DND-41 (cell line): ENCODE measurements at regions not wholly inside any gene's neighbourhood (a gene's known extent, or its start where the extent isn't known, plus 50 kb on each side); places are given as distances from the start of the nearest gene placed in this dataset.

ENCODE experiments used
- ATAC-seq: fragments of 200-7000 bp; cut with Tn5 transposase; 3 replicates; pipeline ENCODE4 v1.9.1; 2021; ENCODE audit warnings: low read depth; ENCODE audit not compliant: insufficient read depth
- DNase-seq: peaks from one replicate; pipeline ENCODE4 v3.0.0-alpha.2; 2020
- H2AFZ ChIP-seq: 2 replicates; pipeline ENCODE4 v1.6.0; 2012; ENCODE audit warnings: low read depth, low read length
- H3K27ac ChIP-seq: 2 replicates; pipeline ENCODE4 v1.5.1; 2012; ENCODE audit warnings: low read length, inconsistent platforms
- H3K27me3 ChIP-seq: fragments of 200-600 bp; sonication (generic); 2 replicates; pipeline ENCODE4 v1.6.0; 2012; ENCODE audit warnings: low read length, mild to moderate bottlenecking, inconsistent platforms; ENCODE audit not compliant: insufficient read depth, poor library complexity
- H3K36me3 ChIP-seq: 2 replicates; pipeline ENCODE4 v1.5.1; 2012; ENCODE audit warnings: low read length, inconsistent platforms; ENCODE audit not compliant: insufficient read depth
- H3K4me1 ChIP-seq: 2 replicates; pipeline ENCODE4 v1.5.1; 2012; ENCODE audit warnings: mild to moderate bottlenecking, low read length; ENCODE audit not compliant: insufficient read depth
- H3K4me2 ChIP-seq: 2 replicates; pipeline ENCODE4 v1.6.0; 2012; ENCODE audit warnings: mild to moderate bottlenecking, moderate library complexity, low read length, inconsistent platforms; ENCODE audit not compliant: insufficient read depth
- H3K4me3 ChIP-seq, 2 experiments: fragments of 200-600 bp in 1 of 2; shearing (Covaris generic) in 1 of 2; 2 replicates each; pipeline ENCODE4 v1.5.1; 2012 to 2016; ENCODE audit warnings: inconsistent platforms in 2 of 2, low read length in 2 of 2, mild to moderate bottlenecking in 2 of 2, low read depth in 1 of 2, moderate library complexity in 1 of 2
- H3K79me2 ChIP-seq: 2 replicates; pipeline ENCODE4 v1.6.0; 2012; ENCODE audit warnings: low read length, inconsistent platforms; ENCODE audit not compliant: insufficient read depth
- H3K9ac ChIP-seq: 2 replicates; pipeline ENCODE4 v1.6.0; 2012; ENCODE audit warnings: low read depth, mild to moderate bottlenecking, inconsistent platforms, low read length, moderate library complexity
- H3K9me3 ChIP-seq: 2 replicates; pipeline ENCODE4 v1.5.1; 2012; ENCODE audit warnings: low read length, moderate library complexity, mild to moderate bottlenecking, inconsistent platforms; ENCODE audit not compliant: insufficient read depth, severe bottlenecking
- H4K20me1 ChIP-seq: 2 replicates; pipeline ENCODE4 v1.6.0; 2012; ENCODE audit warnings: low read length; ENCODE audit not compliant: insufficient read depth
- CTCF ChIP-seq: IDR thresholded peaks from 2 replicates; pipeline ENCODE4 v1.5.1; 2012; ENCODE audit warnings: borderline replicate concordance, low read length, moderate library complexity, mild to moderate bottlenecking; ENCODE audit not compliant: poor library complexity, severe bottlenecking; ENCODE audit errors: extremely low read depth
- EZH2 ChIP-seq: IDR thresholded peaks from 3 replicates; pipeline ENCODE4 v1.6.1; 2012; ENCODE audit warnings: borderline replicate concordance, low read depth, mild to moderate bottlenecking, moderate library complexity, low read length, inconsistent platforms; ENCODE audit not compliant: severe bottlenecking

- H3K4me1 ChIP-seq = no peaks in the 10 kb centered on the region
- no peaks in the 10 kb centered on the region for H3K36me3 ChIP-seq
- H4K20me1 ChIP-seq = no peaks in the 10 kb centered on the region
- no peaks in the 10 kb centered on the region for H3K27me3 ChIP-seq
- H3K9me3 ChIP-seq = no peaks in the 10 kb centered on the region
- no peak overlapping the region for H3K4me3 ChIP-seq
- H3K27ac ChIP-seq = no peak overlapping the region
- H2AFZ ChIP-seq = no peak overlapping the region
- DNase-seq = no peak
- TF ChIP-seq CTCF (no peak), EZH2 (no peak)
- ATAC-seq = no peak
- H3K4me2 ChIP-seq = no peak overlapping the region
- no peak overlapping the region for H3K9ac ChIP-seq
- no peaks in the 10 kb centered on the region for H3K79me2 ChIP-seq
Observed at GRCh38 chr12:86551146-86551571, 295.0 kb upstream of the MGAT4C start.

- Histone ChIP-seq H3K36me3 (no peaks in the 10 kb centered on the region), H2AFZ (no peak overlapping the region), H3K9me3 (no peaks in the 10 kb centered on the region), H3K4me2 (no peak overlapping the region), H3K4me1 (no peaks in the 10 kb centered on the region), H3K27me3 (no peaks in the 10 kb centered on the region), H3K79me2 (no peaks in the 10 kb centered on the region), H4K20me1 (no peaks in the 10 kb centered on the region), H3K27ac (no peak overlapping the region), H3K4me3 (no peak overlapping the region), H3K9ac (no peak overlapping the region)
- no peak for TF ChIP-seq EZH2
- TF ChIP-seq CTCF = no peak
- ATAC-seq (no peak), DNase-seq (no peak)
Observed at GRCh38 chr12:86550218-86551145, 294.3 kb upstream of the MGAT4C start.

- no peaks in the 10 kb centered on the region for H3K9me3 ChIP-seq
- DNase-seq (no peak), ATAC-seq (no peak)
- H3K27me3 ChIP-seq = no peaks in the 10 kb centered on the region
- H3K9ac ChIP-seq = no peak overlapping the region
- H3K4me2 ChIP-seq = no peak overlapping the region
- no peak overlapping the region for H3K4me3 ChIP-seq
- no peak overlapping the region for H3K27ac ChIP-seq
- H3K36me3 ChIP-seq = no peaks in the 10 kb centered on the region
- no peaks in the 10 kb centered on the region for H4K20me1 ChIP-seq
- TF ChIP-seq EZH2 (no peak), CTCF (no peak)
- H3K79me2 ChIP-seq = no peaks in the 10 kb centered on the region
- no peaks in the 10 kb centered on the region for H3K4me1 ChIP-seq
- H2AFZ ChIP-seq = no peak overlapping the region
Observed at GRCh38 chr12:86543716-86544115, 287.5 kb upstream of the MGAT4C start.
